IPS DF 6.9 (cell line): ENCODE measurements at regions not wholly inside any gene's neighbourhood (a gene's known extent, or its start where the extent isn't known, plus 50 kb on each side); places are given as distances from the start of the nearest gene placed in this dataset.
"Not testable (repeated sequence)": the region's sequence is repeated elsewhere in the genome, so short reads cannot be mapped to it uniquely, and the experiment has no call there.

Experiments
- DNase-seq: peaks from one replicate; pipeline ENCODE4 v3.0.0-alpha.2; 2013; ENCODE audit warnings: low read depth, low spot score
- H3K27ac ChIP-seq: one replicate; pipeline ENCODE4 v1.5.1; 2013; ENCODE audit warnings: low read length, control low read depth
- H3K27me3 ChIP-seq: 2 replicates; pipeline ENCODE4 v1.6.1; 2013; ENCODE audit warnings: mild to moderate bottlenecking, low read length; ENCODE audit not compliant: control insufficient read depth, insufficient read depth
- H3K36me3 ChIP-seq: 2 replicates; pipeline ENCODE4 v1.6.1; 2013; ENCODE audit warnings: low read length; ENCODE audit not compliant: control insufficient read depth, insufficient read depth
- H3K4me1 ChIP-seq: 2 replicates; pipeline ENCODE4 v1.6.1; 2013; ENCODE audit warnings: low read length; ENCODE audit not compliant: control insufficient read depth, insufficient read depth
- H3K4me3 ChIP-seq: 2 replicates; pipeline ENCODE4 v1.5.1; 2013; ENCODE audit warnings: mild to moderate bottlenecking, low read length
- H3K9me3 ChIP-seq: 2 replicates; pipeline ENCODE4 v1.6.1; 2013; ENCODE audit warnings: low read length, inconsistent platforms; ENCODE audit not compliant: control insufficient read depth, insufficient read depth
- WGBS: extraction: QIAGEN DNeasy Blood & Tissue Kit; methylation state at CpG from one replicate; pipeline ENCODE4 v1.1.7; 2013; ENCODE audit warnings: mixed read lengths, missing lambda C conversion rate; ENCODE audit not compliant: insufficient read length, insufficient coverage; 5-methylcytosine and 5-hydroxymethylcytosine counted together

DNA sequence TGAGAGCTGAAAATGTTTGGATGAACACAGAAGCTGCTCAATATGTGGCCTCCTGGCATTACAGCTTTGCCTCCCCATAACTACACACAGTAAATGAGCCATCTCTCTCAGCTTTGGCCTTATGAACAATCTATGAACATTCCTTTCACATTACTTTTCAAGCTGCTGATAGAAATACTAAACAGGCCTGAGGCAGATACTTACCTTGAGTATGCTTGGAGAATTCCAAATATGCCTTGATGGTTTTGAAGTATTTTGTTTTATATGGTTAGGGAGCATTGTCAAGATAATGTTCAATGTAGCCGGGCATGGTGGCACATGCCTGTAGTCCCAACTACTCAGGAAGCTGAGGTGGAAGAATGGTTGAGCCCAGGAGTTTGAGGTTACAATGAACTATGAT, 104.5 kb downstream of the CD24 start:
- DNase-seq = no peak

DNA sequence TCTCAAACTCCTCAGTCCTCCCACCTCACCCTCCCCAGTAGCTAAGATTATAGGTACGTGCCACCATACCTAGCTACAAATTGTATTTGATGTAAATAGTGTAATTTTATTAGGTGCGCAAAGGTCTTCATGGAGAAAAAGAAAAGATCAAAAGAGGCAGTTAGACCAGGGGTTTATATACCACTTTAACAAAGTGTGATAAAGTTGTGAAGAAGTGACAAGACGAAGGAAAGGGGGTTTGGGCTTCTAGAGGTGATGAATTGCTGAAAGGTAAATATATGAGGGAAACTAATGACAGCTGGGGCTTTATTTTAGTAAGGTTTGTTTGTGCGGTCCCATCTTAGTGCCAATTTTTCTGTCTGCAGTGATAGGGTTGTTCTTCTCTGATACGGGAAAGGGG, 105.3 kb downstream of the CD24 start:
- Histone ChIP-seq H3K9me3 (peaks cover 7% of the 10 kb centered on the region), H3K27ac (no peak overlapping the region)
- whole genome bisulfite sequencing = no CpG with 5 or more reads among the region's 5 CpGs

More for the DNA sequence above, 104.5 kb downstream of the CD24 start:
- no peak overlapping the region for H3K4me3 ChIP-seq
- no peaks in the 10 kb centered on the region for H3K27me3 ChIP-seq
- peaks cover 7% of the 10 kb centered on the region for H3K9me3 ChIP-seq
- no peak overlapping the region for H3K27ac ChIP-seq
- no CpG with 5 or more reads among the region's 1 CpG for WGBS
- no peaks in the 10 kb centered on the region for H3K36me3 ChIP-seq
- H3K4me1 ChIP-seq = no peaks in the 10 kb centered on the region

DNA sequence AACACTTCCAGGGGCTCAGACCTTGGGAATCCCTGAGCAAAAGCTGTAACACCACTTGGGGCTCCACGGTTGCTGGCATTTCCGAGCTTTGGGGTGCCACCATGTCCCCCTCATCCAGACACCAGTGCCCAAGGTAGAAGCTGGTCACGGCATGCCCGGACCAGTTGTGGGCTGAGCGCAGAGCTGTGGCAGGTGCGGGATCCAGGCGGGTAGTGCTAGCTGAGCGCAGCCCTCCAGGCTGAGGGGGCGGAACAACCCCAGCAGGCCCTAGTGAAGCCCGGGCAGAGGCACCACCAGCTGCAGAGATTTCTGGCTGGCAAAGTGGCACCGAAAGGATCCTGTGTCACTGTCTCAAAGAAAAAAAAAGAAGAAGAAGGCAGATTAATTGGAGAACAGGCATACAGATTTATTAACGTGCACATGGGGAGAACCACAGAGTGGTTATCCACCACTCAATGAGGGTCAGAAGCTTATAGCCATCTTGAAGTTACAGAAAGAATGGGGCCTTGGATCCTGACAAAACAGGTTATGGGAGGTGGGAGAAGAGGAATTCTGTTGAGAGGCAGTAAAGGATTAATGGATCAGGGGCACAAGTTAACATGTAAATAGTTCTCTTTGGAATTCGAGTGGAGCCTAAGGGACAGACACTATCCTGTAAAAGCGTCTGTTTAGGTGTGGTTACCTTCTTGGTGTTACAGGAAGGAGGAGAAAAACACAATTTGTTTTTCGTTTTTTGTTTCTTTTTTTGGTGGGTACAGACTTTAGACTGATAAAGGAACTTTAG, 107.5 kb downstream of the CD24 start:
- DNase-seq = no peak
- Histone ChIP-seq H3K4me1 (no peaks in the 10 kb centered on the region), H3K27ac (no peak overlapping the region), H3K36me3 (no peaks in the 10 kb centered on the region), H3K9me3 (peaks cover 8% of the 10 kb centered on the region), H3K4me3 (no peak overlapping the region), H3K27me3 (no peaks in the 10 kb centered on the region)
- WGBS = no CpG with 5 or more reads among the region's 15 CpGs

More for the DNA sequence above, 105.3 kb downstream of the CD24 start:
- no peaks in the 10 kb centered on the region for H3K4me1 ChIP-seq
- H3K27me3 ChIP-seq = no peaks in the 10 kb centered on the region
- H3K36me3 ChIP-seq = no peaks in the 10 kb centered on the region
- no peak for DNase-seq
- H3K4me3 ChIP-seq = no peak overlapping the region

DNA sequence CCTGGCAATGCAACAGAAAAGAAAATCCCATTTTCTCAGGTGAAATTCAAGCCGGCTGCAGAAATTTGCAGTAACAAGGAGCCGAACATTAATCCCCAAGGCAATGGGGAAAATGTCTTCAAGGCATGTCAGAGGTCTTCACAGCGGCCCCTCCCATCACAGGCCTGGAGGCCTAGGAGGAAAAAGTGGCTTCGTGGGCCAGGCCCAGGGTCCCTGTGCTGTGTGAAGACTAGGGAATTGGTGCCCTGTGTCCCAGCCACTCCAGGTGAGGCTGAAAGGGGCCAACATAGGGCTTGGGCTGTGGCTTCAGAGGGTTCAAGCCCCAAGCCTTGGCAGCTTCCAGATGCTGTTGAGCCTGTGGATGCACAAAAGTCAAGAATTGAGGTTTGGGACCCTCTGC, 111.7 kb downstream of the CD24 start:
- H3K27me3 ChIP-seq = no peaks in the 10 kb centered on the region
- no peaks in the 10 kb centered on the region for H3K36me3 ChIP-seq
- WGBS = no CpG with 5 or more reads among the region's 4 CpGs
- H3K4me3 ChIP-seq = no peak overlapping the region
- H3K4me1 ChIP-seq = no peaks in the 10 kb centered on the region
- H3K9me3 ChIP-seq = peaks cover 8% of the 10 kb centered on the region
- H3K27ac ChIP-seq = no peak overlapping the region
- no peak for DNase-seq

DNA sequence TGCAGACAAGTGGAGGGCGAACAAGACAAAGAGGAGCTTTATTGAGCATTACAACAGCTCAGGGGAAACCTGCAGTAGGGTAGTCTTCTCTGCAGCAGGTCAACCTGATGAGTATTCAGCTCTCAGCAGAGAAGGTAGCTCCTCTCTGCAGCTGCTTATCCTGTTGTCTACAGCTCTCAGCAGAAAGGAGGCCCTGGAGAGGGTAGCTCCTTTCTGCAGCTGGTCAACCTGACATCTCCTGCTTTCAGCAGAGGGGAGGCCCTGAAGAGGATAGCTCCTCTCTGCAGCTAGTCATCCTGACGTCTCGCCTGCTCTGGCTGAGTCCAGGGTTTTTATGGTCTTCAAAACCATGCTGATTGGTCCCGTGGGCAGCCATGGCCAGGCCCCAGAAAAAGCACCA, 113.6 kb downstream of the CD24 start:
- DNase-seq = no peak
- no peak overlapping the region for H3K27ac ChIP-seq
- no peaks in the 10 kb centered on the region for H3K4me1 ChIP-seq
- H3K27me3 ChIP-seq = no peaks in the 10 kb centered on the region
- peaks cover 2% of the 10 kb centered on the region for H3K9me3 ChIP-seq
- no CpG with 5 or more reads among the region's 4 CpGs for WGBS
- no peaks in the 10 kb centered on the region for H3K36me3 ChIP-seq
- no peak overlapping the region for H3K4me3 ChIP-seq

DNA sequence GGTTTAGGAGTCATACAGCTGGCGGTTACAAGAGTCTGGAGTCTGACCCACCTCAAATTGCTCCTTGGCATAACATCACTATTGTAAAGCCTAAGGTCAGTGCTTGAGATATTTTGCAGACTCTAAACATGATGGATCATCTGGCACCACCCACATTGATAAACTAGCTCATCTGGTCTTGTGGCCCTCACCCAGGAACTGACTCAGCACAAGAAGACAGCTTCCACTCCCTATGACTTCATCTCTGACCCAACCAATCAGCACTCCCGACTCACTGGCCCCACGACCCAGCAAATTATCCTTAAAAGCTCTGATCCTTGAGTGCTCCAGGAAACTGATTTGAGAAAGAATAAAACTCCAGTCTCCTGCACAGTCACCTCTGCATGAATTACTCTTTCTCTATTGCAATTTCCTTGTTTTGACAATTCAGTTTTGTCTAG, 115.9 kb downstream of the CD24 start:
- Histone ChIP-seq H3K27ac (no peak overlapping the region), H3K4me1 (no peaks in the 10 kb centered on the region), H3K27me3 (no peaks in the 10 kb centered on the region), H3K36me3 (no peaks in the 10 kb centered on the region), H3K9me3 (peaks cover 2% of the 10 kb centered on the region), H3K4me3 (no peak overlapping the region)
- DNase-seq = no peak
- WGBS = no CpG with 5 or more reads among the region's 3 CpGs

DNA sequence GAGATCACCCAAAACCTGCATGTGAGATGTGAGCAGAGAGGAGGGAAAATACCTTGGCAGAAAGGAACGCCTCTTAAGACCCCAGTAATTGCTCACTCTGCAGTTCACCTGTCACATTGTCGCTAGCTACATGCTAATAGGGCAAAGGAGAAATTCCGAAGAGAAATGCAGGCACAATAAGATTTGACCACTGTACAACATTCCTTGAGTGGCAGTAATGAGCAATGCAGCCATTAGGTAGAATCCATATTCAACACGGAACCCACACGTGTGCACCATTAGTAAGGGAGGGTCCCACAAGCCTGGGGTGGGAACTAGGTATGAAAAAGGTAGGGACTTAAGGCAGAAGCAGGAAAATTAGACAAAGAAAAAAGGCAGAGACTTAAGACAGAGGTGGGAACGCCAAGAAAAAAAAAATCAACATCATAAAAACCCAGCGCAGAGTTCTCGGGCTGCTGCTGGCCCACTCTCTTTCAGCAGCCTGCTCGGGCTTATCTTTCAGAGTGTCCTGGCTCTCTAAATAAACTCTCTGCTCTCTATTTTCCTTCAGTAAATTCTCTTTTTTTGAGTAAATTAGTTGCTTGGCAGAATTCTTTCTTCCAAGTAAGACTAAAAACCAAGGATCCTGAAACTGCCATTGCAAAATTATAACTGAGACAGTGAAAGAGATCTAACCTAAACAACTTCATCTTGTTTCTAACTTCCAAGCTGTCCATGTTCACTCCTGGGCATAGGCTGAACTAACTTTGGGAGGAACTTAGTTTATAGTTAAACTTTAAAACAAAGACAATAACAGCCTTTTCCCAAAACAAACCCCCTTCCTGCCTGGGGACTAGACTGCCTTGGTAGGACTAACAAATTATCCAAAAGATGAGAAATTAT, 116.5 kb downstream of the CD24 start:
- Histone ChIP-seq H3K9me3 (no peaks in the 10 kb centered on the region; the same call in none of the 2 replicates), H3K4me3 (no peak overlapping the region), H3K4me1 (no peaks in the 10 kb centered on the region), H3K27me3 (no peaks in the 10 kb centered on the region), H3K27ac (no peak overlapping the region), H3K36me3 (no peaks in the 10 kb centered on the region)
- WGBS = no CpG with 5 or more reads among the region's 9 CpGs
- no peak for DNase-seq

DNA sequence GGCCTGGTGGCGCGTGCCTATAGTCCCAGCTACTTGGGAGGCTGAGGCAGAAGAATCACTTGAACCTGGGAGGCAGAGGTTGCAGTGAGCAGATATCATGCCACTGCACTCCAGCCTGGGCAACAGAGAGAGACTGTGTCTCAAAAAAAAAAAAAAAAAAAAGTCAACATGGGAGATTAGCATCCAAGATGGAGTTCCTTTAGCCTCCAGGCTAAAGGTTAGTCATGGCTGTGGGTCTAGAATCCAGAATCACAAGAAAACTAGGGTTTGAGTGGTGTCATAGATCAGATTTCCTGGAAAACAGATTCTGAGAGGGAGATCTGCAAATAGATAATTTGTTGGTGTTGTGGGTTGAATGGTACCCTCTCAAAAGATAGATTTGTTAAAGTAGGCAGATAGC, 117.2 kb downstream of the CD24 start:
- H3K36me3 ChIP-seq, H3K27ac ChIP-seq, H3K9me3 ChIP-seq, H3K4me3 ChIP-seq, H3K4me1 ChIP-seq, DNase-seq, H3K27me3 ChIP-seq: not testable (repeated sequence)
- WGBS = no CpG with 5 or more reads among the region's 2 CpGs

DNA sequence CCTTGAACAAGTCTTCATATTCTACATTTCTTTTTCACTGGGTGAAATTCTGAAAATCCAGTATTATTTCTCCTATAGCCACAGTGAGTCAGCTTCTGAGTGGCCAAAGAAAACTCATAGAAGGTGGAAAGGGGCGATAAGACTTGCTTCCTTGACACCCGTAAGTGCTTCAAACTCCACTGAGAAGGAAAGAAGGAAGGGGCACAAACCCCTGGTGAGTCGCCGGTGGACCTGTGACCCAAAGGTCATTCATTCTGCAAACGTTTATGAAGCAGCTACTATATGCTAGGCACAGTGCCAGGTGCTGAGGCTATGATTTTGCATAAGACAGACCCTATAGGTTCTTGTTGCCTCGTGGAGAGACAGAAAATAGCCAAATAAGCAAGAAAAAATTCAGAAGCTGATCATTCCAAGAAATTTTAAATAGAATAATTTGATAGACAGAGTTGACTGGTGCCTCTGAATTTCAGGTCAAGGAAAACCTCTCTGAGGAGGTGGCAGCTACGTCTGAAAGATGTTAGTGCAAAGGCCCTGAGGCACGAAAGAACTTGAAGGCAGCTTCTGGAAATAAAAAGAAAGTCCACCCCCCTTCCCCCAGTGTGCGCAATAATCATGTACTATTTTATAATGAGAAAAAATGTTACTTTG, 118.2 kb downstream of the CD24 start:
- Histone ChIP-seq H3K9me3 (no peaks in the 10 kb centered on the region; the same call in none of the 2 replicates), H3K27me3 (no peaks in the 10 kb centered on the region), H3K4me1 (no peaks in the 10 kb centered on the region), H3K27ac (no peak overlapping the region), H3K4me3 (no peak overlapping the region), H3K36me3 (no peaks in the 10 kb centered on the region)
- DNase-seq = no peak
- no CpG with 5 or more reads among the region's 9 CpGs for WGBS

DNA sequence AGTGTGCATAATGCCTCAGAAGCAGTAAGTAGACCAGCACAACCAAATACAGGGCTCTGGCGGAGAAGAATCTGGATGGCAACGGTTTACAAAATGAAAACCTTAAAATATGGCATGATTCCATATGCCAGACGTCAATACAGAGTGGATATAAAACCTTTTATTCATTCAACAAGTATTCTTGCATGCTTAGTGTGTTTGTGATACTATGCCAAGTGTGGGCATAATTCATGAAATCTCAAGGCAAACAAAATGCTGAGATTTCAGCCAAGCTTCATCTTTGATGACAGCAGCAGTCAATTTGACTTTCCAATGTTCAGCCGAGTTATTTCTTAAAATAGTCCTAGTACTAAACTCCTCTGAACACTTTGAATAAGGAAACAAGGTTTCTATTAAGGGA, 119.4 kb downstream of the CD24 start:
- no CpG with 5 or more reads among the region's 4 CpGs for WGBS

More for the DNA sequence above, 119.4 kb downstream of the CD24 start:
- Histone ChIP-seq H3K4me1 (no peaks in the 10 kb centered on the region), H3K27me3 (no peaks in the 10 kb centered on the region), H3K36me3 (no peaks in the 10 kb centered on the region), H3K9me3 (no peaks in the 10 kb centered on the region; the same call in none of the 2 replicates), H3K27ac (no peak overlapping the region), H3K4me3 (no peak overlapping the region)
- DNase-seq = no peak
